Left lung (tissue), 4 donors: ENCODE measurements at regions not wholly inside any gene's neighbourhood (a gene's known extent, or its start where the extent isn't known, plus 50 kb on each side); places are given as distances from the start of the nearest gene placed in this dataset.

Experiments used
- ATAC-seq: fragments of 200-7000 bp; cut with Tn5 transposase; one replicate; pipeline ENCODE4 v1.9.1; 2020; ENCODE audit warnings: moderate library complexity
- DNase-seq, 4 donors: peaks; one replicate each; pipeline ENCODE4 v3.0.0-alpha.2; 2013 to 2020
- H3K27ac ChIP-seq, 2 donors: fragments of 200-600 bp; sonication (generic) in 1 of 2; one replicate each; pipeline versions ENCODE4 v1.5.0 to v1.8.0; 2020 to 2021
- H3K27me3 ChIP-seq, 2 donors: fragments of 200-600 bp; sonication (generic) in 1 of 2; one replicate each; pipeline versions ENCODE4 v1.5.0 to v1.8.0; 2020 to 2021
- H3K36me3 ChIP-seq, 2 donors: fragments of 200-600 bp; sonication (generic) in 1 of 2; one replicate each; pipeline versions ENCODE4 v1.5.0 to v1.8.0; 2020 to 2021
- H3K4me1 ChIP-seq, 2 donors: fragments of 200-600 bp; one replicate each; pipeline ENCODE4 v1.8.0; 2021
- H3K4me3 ChIP-seq, 2 donors: fragments of 200-600 bp; sonication (generic) in 1 of 2; one replicate each; pipeline versions ENCODE4 v1.5.0 to v1.8.0; 2020 to 2021; ENCODE audit warnings: mild to moderate bottlenecking in 1 of 2
- H3K9me3 ChIP-seq, 2 donors: fragments of 200-600 bp; sonication (generic) in 1 of 2; one replicate each; pipeline versions ENCODE4 v1.5.0 to v1.8.0; 2020 to 2021
- CTCF ChIP-seq, 2 donors: fragments of 200-600 bp; sonication (generic) in 1 of 2; IDR thresholded peaks; one replicate each; pipeline versions ENCODE4 v1.5.0 to v1.8.0; 2021; ENCODE audit warnings: antibody characterized with exemption in 2 of 2
- intact Hi-C, 2 donors: fragments of 100-400 bp; cut with DNase I; formaldehyde crosslinking; loops; one replicate each; pipeline versions ENCODE4 v1.11.2 to v1.14.2; 2022
- donor health status: DM: no; HTN: yes; CAD: no.
- donor health status: DM: no; HTN: no; CAD: no.

DNA sequence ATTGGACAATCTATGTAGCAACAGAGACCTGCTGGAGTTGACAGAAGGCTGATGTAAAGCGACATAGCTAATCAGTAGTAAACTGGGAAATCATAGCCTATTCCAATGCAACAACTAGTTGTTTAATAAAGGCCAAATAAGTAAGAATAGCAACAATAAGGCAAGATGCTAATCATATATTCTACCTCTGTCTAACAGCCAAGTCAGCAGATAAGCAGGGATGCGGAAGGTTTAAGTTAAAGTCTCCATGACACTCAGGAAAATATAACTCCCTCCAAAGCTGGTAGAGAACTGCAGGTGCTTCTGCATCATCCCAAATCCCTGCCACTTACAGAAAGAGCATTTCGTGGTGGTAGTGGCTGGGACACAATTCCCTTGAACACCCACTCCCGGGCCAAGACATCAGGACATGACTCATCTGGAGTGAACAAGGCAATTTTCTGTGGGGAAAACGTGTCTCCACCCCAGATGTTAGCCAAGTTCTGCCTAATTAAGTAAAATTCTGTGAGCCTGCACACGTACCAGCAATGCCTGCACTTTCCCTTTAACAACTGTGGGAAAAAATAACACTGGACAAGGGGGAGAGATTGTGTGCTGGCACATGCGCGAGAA lies 413.6 kb upstream of the ID2 start:
- H3K4me3 ChIP-seq = no peak overlapping the region
- no peaks in the 10 kb centered on the region for H3K9me3 ChIP-seq
- DNase-seq (no peak), ATAC-seq (no peak)
- intact Hi-C loops = no loop called here
- H3K27me3 ChIP-seq = no peaks in the 10 kb centered on the region
- no peak overlapping the region for H3K27ac ChIP-seq
- no peaks in the 10 kb centered on the region for H3K36me3 ChIP-seq
- no peaks in the 10 kb centered on the region for H3K4me1 ChIP-seq
- no peak for TF ChIP-seq CTCF (IDR thresholded peaks at IDR 0.05)

DNA sequence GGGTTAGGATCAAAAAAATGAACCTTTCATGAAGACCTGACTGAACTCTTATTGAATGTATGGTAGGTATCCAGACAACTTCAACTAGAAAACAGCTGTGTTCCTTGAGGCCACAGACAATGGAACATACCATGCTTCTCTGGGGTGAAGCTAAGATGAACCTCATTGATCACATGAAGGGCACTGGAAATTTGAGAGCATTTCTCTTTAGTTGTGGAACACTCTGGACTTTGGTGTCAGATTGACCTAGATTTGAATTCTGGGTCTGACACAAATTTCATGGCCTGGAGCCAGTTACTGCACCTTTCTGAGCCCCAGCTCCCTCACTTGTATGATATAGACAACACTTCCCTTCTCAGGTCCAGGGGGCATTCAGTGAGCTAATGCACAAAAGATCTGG lies 411.2 kb upstream of the ID2 start:
- no peak for DNase-seq
- intact Hi-C loops = no loop called here
- TF ChIP-seq CTCF (IDR thresholded peaks at IDR 0.05) = no peak
- H3K27me3 ChIP-seq = no peaks in the 10 kb centered on the region
- no peak overlapping the region for H3K4me3 ChIP-seq
- H3K27ac ChIP-seq = no peak overlapping the region
- no peaks in the 10 kb centered on the region for H3K9me3 ChIP-seq
- ATAC-seq = no peak
- H3K4me1 ChIP-seq = no peaks in the 10 kb centered on the region
- no peaks in the 10 kb centered on the region for H3K36me3 ChIP-seq

GRCh38 chr2:8271461-8271860 lies 410.4 kb upstream of the ID2 start:
- no peak for TF ChIP-seq CTCF (IDR thresholded peaks at IDR 0.05)
- no peak for DNase-seq
- Histone ChIP-seq H3K9me3 (no peaks in the 10 kb centered on the region), H3K27ac (no peak overlapping the region), H3K36me3 (no peaks in the 10 kb centered on the region), H3K4me3 (no peak overlapping the region), H3K4me1 (no peaks in the 10 kb centered on the region), H3K27me3 (no peaks in the 10 kb centered on the region)
- ATAC-seq = no peak
- intact Hi-C loops = no loop called here

- ATAC-seq = no peak
- no peak for TF ChIP-seq CTCF (IDR thresholded peaks at IDR 0.05)
- no peaks in the 10 kb centered on the region for H3K4me1 ChIP-seq
- H3K36me3 ChIP-seq = no peaks in the 10 kb centered on the region
- intact Hi-C loops = no loop called here
- H3K4me3 ChIP-seq = no peak overlapping the region
- H3K9me3 ChIP-seq = no peaks in the 10 kb centered on the region
- H3K27me3 ChIP-seq = no peaks in the 10 kb centered on the region
- H3K27ac ChIP-seq = no peak overlapping the region
- no peak for DNase-seq
Measured at GRCh38 chr2:8276026-8276425, 405.8 kb upstream of the ID2 start.

- Histone ChIP-seq H3K9me3 (no peaks in the 10 kb centered on the region), H3K27me3 (no peaks in the 10 kb centered on the region), H3K4me1 (no peaks in the 10 kb centered on the region), H3K4me3 (no peak overlapping the region), H3K36me3 (no peaks in the 10 kb centered on the region), H3K27ac (no peak overlapping the region)
- ATAC-seq = no peak
- no peak for TF ChIP-seq CTCF (IDR thresholded peaks at IDR 0.05)
- DNase-seq = no peak
- intact Hi-C loops = no loop called here
Measured at GRCh38 chr2:8277921-8278571, 403.8 kb upstream of the ID2 start.
